RKO (cell line): ENCODE measurements at regions not wholly inside any gene's neighbourhood (a gene's known extent, or its start where the extent isn't known, plus 50 kb on each side); places are given as distances from the start of the nearest gene placed in this dataset.
"Not testable (repeated sequence)": the region's sequence is repeated elsewhere in the genome, so short reads cannot be mapped to it uniquely, and the experiment has no call there.

ENCODE experiments used
- DNase-seq: peaks from one replicate; pipeline ENCODE4 v3.0.0-alpha.2; 2016; ENCODE audit warnings: low spot score

GRCh38 chr16:35750701-35751104, 2291.3 kb downstream of the TP53TG3F start:
- DNase-seq = no peak

GRCh38 chr16:35751191-35751941, 2292.0 kb downstream of the TP53TG3F start:
- DNase-seq = no peak

GRCh38 chr16:35752012-35752772, 2292.8 kb downstream of the TP53TG3F start:
- no peak for DNase-seq

- DNase-seq = no peak
Observed at GRCh38 chr16:35752773-35753558, 2293.6 kb downstream of the TP53TG3F start.

GRCh38 chr16:35753559-35754390, 2294.4 kb downstream of the TP53TG3F start:
- DNase-seq = no peak

- DNase-seq = no peak
Observed at GRCh38 chr16:35754391-35755369, 2295.3 kb downstream of the TP53TG3F start.

- no peak for DNase-seq
Observed at GRCh38 chr16:35788381-35788780, 2329.0 kb downstream of the TP53TG3F start.

- no peak for DNase-seq
Observed at GRCh38 chr16:35792516-35793285, 2333.3 kb downstream of the TP53TG3F start.

- no peak for DNase-seq
Observed at GRCh38 chr16:35793601-35794000, 2334.2 kb downstream of the TP53TG3F start.

- DNase-seq = no peak
Observed at GRCh38 chr16:35794896-35795295, 2335.5 kb downstream of the TP53TG3F start.

GRCh38 chr16:35795361-35796029, 2336.1 kb downstream of the TP53TG3F start:
- DNase-seq = no peak

GRCh38 chr16:35797811-35798210, 2338.4 kb downstream of the TP53TG3F start:
- no peak for DNase-seq

- no peak for DNase-seq
Observed at GRCh38 chr16:35798885-35799426, 2339.5 kb downstream of the TP53TG3F start.

GRCh38 chr16:35804465-35804864, 2345.1 kb downstream of the TP53TG3F start:
- not testable (repeated sequence) for DNase-seq

GRCh38 chr16:35823342-35823741, 2363.9 kb downstream of the TP53TG3F start:
- no peak for DNase-seq

GRCh38 chr16:35841632-35842031, 2382.2 kb downstream of the TP53TG3F start:
- DNase-seq = no peak

- no peak for DNase-seq
Observed at GRCh38 chr16:35862242-35862641, 2402.8 kb downstream of the TP53TG3F start.

- no peak for DNase-seq
Observed at GRCh38 chr16:35868630-35869029, 2409.2 kb downstream of the TP53TG3F start.

GRCh38 chr16:35873472-35873871, 2414.1 kb downstream of the TP53TG3F start:
- DNase-seq = no peak
